Effector memory CD8-positive, alpha-beta T cell (primary cell): ENCODE measurements at regions not wholly inside any gene's neighbourhood (a gene's known extent, or its start where the extent isn't known, plus 50 kb on each side); places are given as distances from the start of the nearest gene placed in this dataset.

Source experiments
- ATAC-seq: fragments of 150-1000 bp; cut with Tn5 transposase; replicated peaks from 2 replicates; pipeline ENCODE4 v1.10.0; 2021; ENCODE audit warnings: mild to moderate bottlenecking, moderate library complexity
- DNase-seq, 3 experiments: peaks; one replicate each; pipeline ENCODE4 v3.0.0; 2021
- H3K27ac Mint-ChIP-seq, 2 donors: one replicate each; pipeline ENCODE4 v1.8.0; 2022; ENCODE audit warnings: mild to moderate bottlenecking in 2 of 2, mixed read lengths in 2 of 2, moderate library complexity in 2 of 2
- H3K27me3 Mint-ChIP-seq, 2 donors: one replicate each; pipeline ENCODE4 v1.8.0; 2022; ENCODE audit warnings: mixed read lengths in 2 of 2
- H3K36me3 Mint-ChIP-seq: one replicate; pipeline ENCODE4 v1.8.0; 2022; ENCODE audit warnings: mild to moderate bottlenecking, moderate library complexity, mixed read lengths; ENCODE audit not compliant: insufficient read depth
- H3K4me1 Mint-ChIP-seq, 2 donors: one replicate each; pipeline ENCODE4 v1.8.0; 2022; ENCODE audit warnings: low read depth in 2 of 2, mixed read lengths in 2 of 2
- H3K4me3 Mint-ChIP-seq, 2 donors: one replicate each; pipeline ENCODE4 v1.8.0; 2022; ENCODE audit warnings: mild to moderate bottlenecking in 2 of 2, mixed read lengths in 2 of 2, moderate library complexity in 2 of 2
- H3K9me3 Mint-ChIP-seq, 2 donors: one replicate each; pipeline ENCODE4 v1.8.0; 2022; ENCODE audit warnings: mixed read lengths in 2 of 2

- no peak overlapping the region for H3K4me3 Mint-ChIP-seq
- DNase-seq, result no peak
- no peaks in the 10 kb centered on the region for H3K36me3 Mint-ChIP-seq
- no peaks in the 10 kb centered on the region for H3K9me3 Mint-ChIP-seq
- peaks cover 7 to 25% of the 10 kb centered on the region in 2 donors for H3K27me3 Mint-ChIP-seq
- no peaks in the 10 kb centered on the region for H3K4me1 Mint-ChIP-seq
- no peak for ATAC-seq
- H3K27ac Mint-ChIP-seq, result no peak overlapping the region
Measured at GRCh38 chr5:68521776-68522175, 306.2 kb downstream of the PIK3R1 start.

- Mint-ChIP-seq H3K36me3 (no peaks in the 10 kb centered on the region), H3K4me1 (no peaks in the 10 kb centered on the region), H3K4me3 (no peak overlapping the region), H3K27ac (no peak overlapping the region), H3K27me3 (peaks cover 0 to 14% of the 10 kb centered on the region in 2 donors), H3K9me3 (no peaks in the 10 kb centered on the region)
- ATAC-seq, result no peak
- no peak for DNase-seq
Measured at GRCh38 chr5:68522863-68523262, 307.3 kb downstream of the PIK3R1 start.

- H3K4me1 Mint-ChIP-seq, result no peaks in the 10 kb centered on the region
- ATAC-seq, result no peak
- H3K36me3 Mint-ChIP-seq, result no peaks in the 10 kb centered on the region
- no peak overlapping the region for H3K4me3 Mint-ChIP-seq
- peaks cover 37 to 52% of the 10 kb centered on the region in 2 donors for H3K27me3 Mint-ChIP-seq
- H3K9me3 Mint-ChIP-seq, result no peaks in the 10 kb centered on the region
- H3K27ac Mint-ChIP-seq, result no peak overlapping the region
- DNase-seq, result no peak
Measured at GRCh38 chr5:68528821-68529273, 313.3 kb downstream of the PIK3R1 start.

GRCh38 chr5:68529581-68529980, 314.0 kb downstream of the PIK3R1 start:
- H3K27ac Mint-ChIP-seq, result no peak overlapping the region
- no peak overlapping the region for H3K4me3 Mint-ChIP-seq
- no peaks in the 10 kb centered on the region for H3K4me1 Mint-ChIP-seq
- H3K27me3 Mint-ChIP-seq, result peaks cover 40 to 59% of the 10 kb centered on the region in 2 donors
- ATAC-seq, result no peak
- DNase-seq, result no peak
- no peaks in the 10 kb centered on the region for H3K9me3 Mint-ChIP-seq
- H3K36me3 Mint-ChIP-seq, result no peaks in the 10 kb centered on the region

- Mint-ChIP-seq H3K27ac (no peak overlapping the region), H3K36me3 (no peaks in the 10 kb centered on the region), H3K4me1 (no peaks in the 10 kb centered on the region), H3K9me3 (no peaks in the 10 kb centered on the region), H3K27me3 (peaks cover 55 to 64% of the 10 kb centered on the region in 2 donors), H3K4me3 (no peak overlapping the region)
- ATAC-seq (no peak), DNase-seq (no peak)
Measured at GRCh38 chr5:68531970-68532369, 316.4 kb downstream of the PIK3R1 start.

- Mint-ChIP-seq H3K4me1 (no peaks in the 10 kb centered on the region), H3K27ac (no peak overlapping the region), H3K4me3 (no peak overlapping the region), H3K27me3 (peaks cover 55 to 65% of the 10 kb centered on the region in 2 donors), H3K9me3 (no peaks in the 10 kb centered on the region), H3K36me3 (no peaks in the 10 kb centered on the region)
- no peak for DNase-seq
- no peak for ATAC-seq
Measured at GRCh38 chr5:68533051-68533450, 317.5 kb downstream of the PIK3R1 start.

GRCh38 chr5:68533571-68534084, 318.1 kb downstream of the PIK3R1 start:
- Mint-ChIP-seq H3K27me3 (peaks cover 57 to 70% of the 10 kb centered on the region in 2 donors), H3K4me3 (no peak overlapping the region), H3K4me1 (no peaks in the 10 kb centered on the region), H3K9me3 (no peaks in the 10 kb centered on the region), H3K36me3 (no peaks in the 10 kb centered on the region), H3K27ac (no peak overlapping the region)
- ATAC-seq, result no peak
- DNase-seq, result no peak

- H3K4me3 Mint-ChIP-seq, result no peak overlapping the region
- no peaks in the 10 kb centered on the region for H3K4me1 Mint-ChIP-seq
- H3K27ac Mint-ChIP-seq, result no peak overlapping the region
- DNase-seq (no peak), ATAC-seq (no peak)
- no peaks in the 10 kb centered on the region for H3K9me3 Mint-ChIP-seq
- H3K36me3 Mint-ChIP-seq, result no peaks in the 10 kb centered on the region
- H3K27me3 Mint-ChIP-seq, result peaks cover 58 to 77% of the 10 kb centered on the region in 2 donors
Measured at GRCh38 chr5:68534131-68534940, 318.8 kb downstream of the PIK3R1 start.

GRCh38 chr5:68534956-68535520, 319.5 kb downstream of the PIK3R1 start:
- no peak overlapping the region for H3K27ac Mint-ChIP-seq
- H3K9me3 Mint-ChIP-seq, result no peaks in the 10 kb centered on the region
- peaks cover 59 to 79% of the 10 kb centered on the region in 2 donors for H3K27me3 Mint-ChIP-seq
- DNase-seq, result no peak
- no peak overlapping the region for H3K4me3 Mint-ChIP-seq
- ATAC-seq, result no peak
- H3K36me3 Mint-ChIP-seq, result no peaks in the 10 kb centered on the region
- no peaks in the 10 kb centered on the region for H3K4me1 Mint-ChIP-seq

- Mint-ChIP-seq H3K9me3 (no peaks in the 10 kb centered on the region), H3K36me3 (no peaks in the 10 kb centered on the region), H3K27me3 (peaks cover 53 to 67% of the 10 kb centered on the region in 2 donors), H3K4me3 (no peak overlapping the region), H3K27ac (no peak overlapping the region), H3K4me1 (no peaks in the 10 kb centered on the region)
- DNase-seq (no peak), ATAC-seq (no peak)
Measured at GRCh38 chr5:68538814-68539420, 323.4 kb downstream of the PIK3R1 start.

GRCh38 chr5:68540798-68541590, 325.4 kb downstream of the PIK3R1 start:
- no peak for DNase-seq
- Mint-ChIP-seq H3K4me1 (no peaks in the 10 kb centered on the region), H3K36me3 (no peaks in the 10 kb centered on the region), H3K27me3 (peaks cover 38 to 52% of the 10 kb centered on the region in 2 donors), H3K9me3 (no peaks in the 10 kb centered on the region), H3K4me3 (no peak overlapping the region), H3K27ac (no peak overlapping the region)
- ATAC-seq, result no peak

- DNase-seq, result no peak
- no peak overlapping the region for H3K27ac Mint-ChIP-seq
- peaks cover 38 to 49% of the 10 kb centered on the region in 2 donors for H3K27me3 Mint-ChIP-seq
- no peaks in the 10 kb centered on the region for H3K36me3 Mint-ChIP-seq
- H3K4me3 Mint-ChIP-seq, result no peak overlapping the region
- no peak for ATAC-seq
- no peaks in the 10 kb centered on the region for H3K9me3 Mint-ChIP-seq
- no peaks in the 10 kb centered on the region for H3K4me1 Mint-ChIP-seq
Measured at GRCh38 chr5:68542207-68542606, 326.7 kb downstream of the PIK3R1 start.

- H3K27me3 Mint-ChIP-seq, result peaks cover 38 to 46% of the 10 kb centered on the region in 2 donors
- H3K9me3 Mint-ChIP-seq, result no peaks in the 10 kb centered on the region
- H3K4me1 Mint-ChIP-seq, result no peaks in the 10 kb centered on the region
- no peaks in the 10 kb centered on the region for H3K36me3 Mint-ChIP-seq
- no peak for ATAC-seq
- no peak for DNase-seq
- no peak overlapping the region for H3K27ac Mint-ChIP-seq
- H3K4me3 Mint-ChIP-seq, result no peak overlapping the region
Measured at GRCh38 chr5:68543212-68543611, 327.7 kb downstream of the PIK3R1 start.
